ENCODE measurements at regions not wholly inside any gene's neighbourhood (a gene's known extent, or its start where the extent isn't known, plus 50 kb on each side); places are given as distances from the start of the nearest gene placed in this dataset.

DNA sequence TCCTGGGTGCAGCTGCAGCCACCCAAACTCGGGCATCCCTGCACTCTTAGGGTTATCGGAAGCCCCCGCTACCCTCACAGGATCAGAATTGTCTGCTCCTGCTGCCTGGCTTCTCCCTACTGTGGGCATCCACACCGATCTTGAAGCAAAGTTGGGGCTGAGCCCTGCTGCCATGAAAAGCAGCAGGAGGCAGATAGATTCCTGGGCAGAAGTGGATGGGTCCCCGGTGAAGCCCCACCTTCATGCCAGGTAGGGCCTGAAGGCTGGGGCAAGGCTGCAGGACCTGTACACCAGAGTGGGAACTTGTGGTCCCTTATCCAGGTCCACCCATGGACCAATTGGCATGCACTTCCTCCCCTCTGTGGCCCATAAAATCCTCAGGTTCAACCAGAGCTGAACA, 922.6 kb upstream of the KCND2 start:
- H3K4me1 ChIP-seq (ENCODE audit: control insufficient read depth, extremely low read depth, insufficient read depth, low read length): no peaks in the 10 kb centered on the region
- no peaks in the 10 kb centered on the region for H4K20me1 ChIP-seq (ENCODE audit: control insufficient read depth, extremely low read depth, insufficient read depth, low read length)
- TF ChIP-seq CTCF (optimal IDR thresholded peaks at IDR 0.05 in 1 of 3, IDR thresholded peaks at IDR 0.05 in 1 of 3, conservative IDR thresholded peaks at IDR 0.05 in 1 of 3; ENCODE audit: extremely low read depth in 1 of 3, insufficient read depth in 2 of 3, low read length in 3 of 3): no peak
- no peak for TF ChIP-seq EZH2 (IDR thresholded peaks at IDR 0.05; ENCODE audit: low read length)
- H3K79me2 ChIP-seq (ENCODE audit: control insufficient read depth, insufficient read depth, low read length): no peaks in the 10 kb centered on the region
- dilution Hi-C loops (cut with MboI; ENCODE audit: extremely low pct_ligation_motif_present, low sequenced_read_pairs): no loop called here
- H2AFZ ChIP-seq (ENCODE audit: control insufficient read depth, low read length): no peak overlapping the region
- DNase-seq (ENCODE audit: low read depth, low spot score) (no peak), FAIRE-seq (no peak)
- H3K27me3 ChIP-seq (ENCODE audit: control insufficient read depth, extremely low read depth, insufficient read depth, low read length): no peaks in the 10 kb centered on the region
- H3K9me1 ChIP-seq (ENCODE audit: control insufficient read depth, extremely low read depth, insufficient read depth, low read length): no peaks in the 10 kb centered on the region
- no peaks in the 10 kb centered on the region for H3K36me3 ChIP-seq (ENCODE audit: control insufficient read depth in 2 of 2, extremely low read depth in 1 of 2, insufficient read depth in 2 of 2, low read length in 2 of 2)
- no peak overlapping the region for H3K4me2 ChIP-seq (ENCODE audit: control insufficient read depth, extremely low read depth, insufficient read depth, low read depth, low read length)
- no peak overlapping the region for H3K4me3 ChIP-seq (ENCODE audit: control insufficient read depth in 2 of 3, extremely low read depth in 1 of 3, insufficient read depth in 2 of 3, low read depth in 1 of 3, low read length in 3 of 3)
- H3K9ac ChIP-seq (ENCODE audit: control insufficient read depth, extremely low read depth, insufficient read depth, low read length): no peak overlapping the region
- H3K27ac ChIP-seq (ENCODE audit: control insufficient read depth, insufficient read depth, low read length): no peak overlapping the region
- no peaks in the 10 kb centered on the region for H3K9me3 ChIP-seq (ENCODE audit: control insufficient read depth, low read depth, low read length)

GRCh38 chr7:119351320-119351719, 921.7 kb upstream of the KCND2 start:
- Histone ChIP-seq H2AFZ (ENCODE audit: control insufficient read depth, low read length) (no peak overlapping the region), H3K4me3 (ENCODE audit: control insufficient read depth in 2 of 3, extremely low read depth in 1 of 3, insufficient read depth in 2 of 3, low read depth in 1 of 3, low read length in 3 of 3) (no peak overlapping the region), H4K20me1 (ENCODE audit: control insufficient read depth, extremely low read depth, insufficient read depth, low read length) (no peaks in the 10 kb centered on the region), H3K36me3 (ENCODE audit: control insufficient read depth in 2 of 2, extremely low read depth in 1 of 2, insufficient read depth in 2 of 2, low read length in 2 of 2) (no peaks in the 10 kb centered on the region), H3K4me1 (ENCODE audit: control insufficient read depth, extremely low read depth, insufficient read depth, low read length) (no peaks in the 10 kb centered on the region), H3K27ac (ENCODE audit: control insufficient read depth, insufficient read depth, low read length) (no peak overlapping the region), H3K9me1 (ENCODE audit: control insufficient read depth, extremely low read depth, insufficient read depth, low read length) (no peaks in the 10 kb centered on the region), H3K27me3 (ENCODE audit: control insufficient read depth, extremely low read depth, insufficient read depth, low read length) (no peaks in the 10 kb centered on the region), H3K79me2 (ENCODE audit: control insufficient read depth, insufficient read depth, low read length) (no peaks in the 10 kb centered on the region), H3K9ac (ENCODE audit: control insufficient read depth, extremely low read depth, insufficient read depth, low read length) (no peak overlapping the region), H3K9me3 (ENCODE audit: control insufficient read depth, low read depth, low read length) (no peaks in the 10 kb centered on the region), H3K4me2 (ENCODE audit: control insufficient read depth, extremely low read depth, insufficient read depth, low read depth, low read length) (no peak overlapping the region)
- dilution Hi-C loops (cut with MboI; ENCODE audit: extremely low pct_ligation_motif_present, low sequenced_read_pairs): no loop called here
- TF ChIP-seq EZH2 (IDR thresholded peaks at IDR 0.05; ENCODE audit: low read length) (no peak), CTCF (optimal IDR thresholded peaks at IDR 0.05 in 1 of 3, IDR thresholded peaks at IDR 0.05 in 1 of 3, conservative IDR thresholded peaks at IDR 0.05 in 1 of 3; ENCODE audit: extremely low read depth in 1 of 3, insufficient read depth in 2 of 3, low read length in 3 of 3) (no peak)
- FAIRE-seq (no peak), DNase-seq (ENCODE audit: low read depth, low spot score) (no peak)

Measured in keratinocyte (primary cell).